A673 (cell line): ENCODE measurements at regions not wholly inside any gene's neighbourhood (a gene's known extent, or its start where the extent isn't known, plus 50 kb on each side); places are given as distances from the start of the nearest gene placed in this dataset.

Experiments
- BruUV-seq: library from RNA; stranded (reverse); fragments of 400-500 nt; replicated peaks from 2 replicates; lab custom pipeline; 2021; lab: Mats Ljungman, UMichigan
- CTCF ChIA-PET: fragments of 300-600 bp; sonication (Branson Sonifier 250); formaldehyde crosslinking; loops from one replicate; lab custom pipeline; 2022; ENCODE audit warnings: antibody characterized with exemption; lab: Charles Lee
- POLR2A ChIA-PET: fragments of 300-600 bp; sonication (Branson Sonifier 250); formaldehyde crosslinking; loops from one replicate; lab custom pipeline; 2022; ENCODE audit warnings: antibody characterized with exemption; ENCODE audit not compliant: low non-redundant PET; lab: Charles Lee
- DNase-seq: peaks from one replicate; pipeline ENCODE4 v3.0.0-alpha.2; 2015; ENCODE audit warnings: low spot score
- H3K27ac ChIP-seq: fragments of 200-600 bp; sonication (generic); 2 replicates; pipeline ENCODE4 v1.5.1; 2016; ENCODE audit warnings: mixed run types, low read depth, mild to moderate bottlenecking, mixed read lengths, antibody characterized with exemption, low read length; ENCODE audit not compliant: poor library complexity, severe bottlenecking
- H3K27me3 ChIP-seq: fragments of 200-600 bp; sonication (generic); replicated peaks from 2 replicates; pipeline ENCODE4 v1.6.1; 2017; ENCODE audit warnings: mixed run types, low read depth, mild to moderate bottlenecking, mixed read lengths, antibody characterized with exemption, low read length; ENCODE audit not compliant: insufficient read depth, poor library complexity
- H3K36me3 ChIP-seq: fragments of 200-600 bp; sonication (generic); 2 replicates; pipeline ENCODE4 v1.6.1; 2016; ENCODE audit warnings: mixed run types, mild to moderate bottlenecking, mixed read lengths, antibody characterized with exemption, low read length; ENCODE audit not compliant: insufficient read depth, poor library complexity, severe bottlenecking
- H3K4me1 ChIP-seq: fragments of 200-600 bp; sonication (generic); 2 replicates; pipeline ENCODE4 v1.6.1; 2017; ENCODE audit warnings: mixed run types, mild to moderate bottlenecking, mixed read lengths, antibody characterized with exemption, low read length; ENCODE audit not compliant: insufficient read depth, poor library complexity, severe bottlenecking
- H3K4me3 ChIP-seq: fragments of 200-600 bp; sonication (generic); 2 replicates; pipeline ENCODE4 v1.5.1; 2016; ENCODE audit warnings: low read depth, mixed run types, mild to moderate bottlenecking, mixed read lengths, low read length; ENCODE audit not compliant: poor library complexity, severe bottlenecking
- H3K9me3 ChIP-seq: fragments of 200-600 bp; sonication (generic); 2 replicates; pipeline ENCODE4 v1.6.1; 2016; ENCODE audit warnings: mixed run types, low read depth, mild to moderate bottlenecking, mixed read lengths, antibody characterized with exemption, low read length; ENCODE audit not compliant: poor library complexity, severe bottlenecking
- EZH2 ChIP-seq: fragments of 200-600 bp; sonication (generic); IDR thresholded peaks from 2 replicates; pipeline ENCODE4 v1.6.1; 2017; ENCODE audit warnings: borderline replicate concordance, low read depth, mild to moderate bottlenecking, mixed read lengths, antibody characterized with exemption, low read length; ENCODE audit not compliant: poor library complexity, severe bottlenecking
- intact Hi-C: fragments of 100-400 bp; cut with micrococcal nuclease; formaldehyde crosslinking; loops from one replicate; pipeline ENCODE4 v1.10.0; 2022; ENCODE audit not compliant: unreplicated experiment
- TF ChIP-seq, protein P1 (sequence below): fragments of 300-800, 200-600 bp; sonication (generic); conservative IDR thresholded peaks from 2 replicates; pipeline ENCODE4 v1.5.1; 2017; ENCODE audit warnings: low read depth, mild to moderate bottlenecking, antibody characterized with exemption, low read length, moderate library complexity, mixed read lengths

DNA sequence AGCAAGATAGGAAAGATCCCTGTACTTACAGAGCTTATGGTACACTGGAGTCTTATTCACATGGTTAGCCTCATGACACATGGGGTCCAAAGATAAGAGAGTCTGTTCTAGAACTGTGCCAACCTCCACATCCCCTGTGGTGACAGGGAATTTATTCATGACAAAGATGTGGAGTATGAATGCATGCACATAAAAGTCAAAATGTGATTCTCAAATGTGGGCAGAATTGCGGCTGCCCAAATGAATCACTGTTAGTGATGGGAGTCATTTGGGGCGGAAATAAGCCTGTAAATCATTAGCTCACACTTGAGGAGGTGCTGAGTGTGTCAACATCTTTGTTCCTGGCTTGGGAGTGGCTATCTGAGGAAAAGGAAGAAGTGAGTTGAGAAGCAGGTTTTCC, 560.6 kb downstream of the SLC4A3 start:
- H3K9me3 ChIP-seq: peaks cover 11% of the 10 kb centered on the region
- no peaks in the 10 kb centered on the region for H3K36me3 ChIP-seq
- no peak overlapping the region for H3K27ac ChIP-seq
- ChIA-PET CTCF (no interaction called here), POLR2A (no interaction called here)
- no TSS peak for BruUV-seq
- peaks cover 9% of the 10 kb centered on the region for H3K4me1 ChIP-seq
- DNase-seq: peak; percentile 78
- H3K4me3 ChIP-seq: no peak overlapping the region
- no peaks in the 10 kb centered on the region for H3K27me3 ChIP-seq
- TF ChIP-seq EZH2: no peak
- TF ChIP-seq, protein P1, sequence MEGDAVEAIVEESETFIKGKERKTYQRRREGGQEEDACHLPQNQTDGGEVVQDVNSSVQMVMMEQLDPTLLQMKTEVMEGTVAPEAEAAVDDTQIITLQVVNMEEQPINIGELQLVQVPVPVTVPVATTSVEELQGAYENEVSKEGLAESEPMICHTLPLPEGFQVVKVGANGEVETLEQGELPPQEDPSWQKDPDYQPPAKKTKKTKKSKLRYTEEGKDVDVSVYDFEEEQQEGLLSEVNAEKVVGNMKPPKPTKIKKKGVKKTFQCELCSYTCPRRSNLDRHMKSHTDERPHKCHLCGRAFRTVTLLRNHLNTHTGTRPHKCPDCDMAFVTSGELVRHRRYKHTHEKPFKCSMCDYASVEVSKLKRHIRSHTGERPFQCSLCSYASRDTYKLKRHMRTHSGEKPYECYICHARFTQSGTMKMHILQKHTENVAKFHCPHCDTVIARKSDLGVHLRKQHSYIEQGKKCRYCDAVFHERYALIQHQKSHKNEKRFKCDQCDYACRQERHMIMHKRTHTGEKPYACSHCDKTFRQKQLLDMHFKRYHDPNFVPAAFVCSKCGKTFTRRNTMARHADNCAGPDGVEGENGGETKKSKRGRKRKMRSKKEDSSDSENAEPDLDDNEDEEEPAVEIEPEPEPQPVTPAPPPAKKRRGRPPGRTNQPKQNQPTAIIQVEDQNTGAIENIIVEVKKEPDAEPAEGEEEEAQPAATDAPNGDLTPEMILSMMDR: no peak
- intact Hi-C loops: no loop called here

DNA sequence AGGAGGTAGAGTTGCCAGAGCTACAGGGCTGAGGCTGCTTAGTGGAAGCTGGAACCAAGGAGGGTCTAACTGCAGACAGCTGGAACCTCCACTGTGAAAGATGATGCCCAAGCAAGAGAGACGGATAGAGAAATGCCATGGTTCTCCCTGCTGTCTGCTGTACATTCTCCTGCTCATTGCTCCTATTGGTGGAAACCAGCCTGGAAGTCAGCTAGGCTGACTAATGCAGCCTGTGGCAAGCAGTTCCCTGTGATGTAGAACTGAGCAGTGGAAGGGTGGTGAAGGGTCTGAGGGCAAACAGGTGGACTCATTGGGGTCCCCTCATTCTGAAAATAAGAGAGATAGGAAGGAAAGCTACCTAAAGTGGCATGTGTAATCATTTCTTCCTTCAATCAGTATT, 563.6 kb downstream of the SLC4A3 start:
- ChIA-PET POLR2A (no interaction called here), CTCF (no interaction called here)
- Histone ChIP-seq H3K27me3 (no peaks in the 10 kb centered on the region), H3K4me3 (no peak overlapping the region), H3K27ac (no peak overlapping the region), H3K9me3 (peaks cover 14% of the 10 kb centered on the region), H3K36me3 (no peaks in the 10 kb centered on the region), H3K4me1 (peaks cover 9% of the 10 kb centered on the region)
- no TSS peak for BruUV-seq
- DNase-seq: no peak
- no peak for TF ChIP-seq EZH2
- TF ChIP-seq, protein P1: no peak
- intact Hi-C loops: no loop called here

DNA sequence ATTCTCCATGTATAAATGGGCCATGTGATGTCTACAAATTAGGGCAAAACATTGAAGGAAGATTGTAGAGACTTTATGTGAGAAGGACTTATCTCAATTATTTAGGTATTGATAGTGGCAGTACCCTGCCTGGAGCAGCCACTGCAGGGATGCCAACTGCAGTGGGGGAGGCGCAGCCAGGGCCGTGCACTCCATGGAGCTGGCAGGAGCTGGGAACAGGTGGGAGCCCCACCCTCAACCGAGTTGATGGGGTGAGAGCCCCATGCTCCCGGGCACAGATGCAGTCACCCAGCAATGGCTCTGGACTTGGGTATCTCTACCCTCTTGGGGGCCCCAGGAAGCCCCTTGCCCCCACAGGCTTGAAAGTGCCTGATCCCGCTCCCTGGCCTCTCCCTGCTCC, 564.3 kb downstream of the SLC4A3 start:
- no peaks in the 10 kb centered on the region for H3K27me3 ChIP-seq
- H3K36me3 ChIP-seq: no peaks in the 10 kb centered on the region
- no TSS peak for BruUV-seq
- ChIA-PET CTCF (no interaction called here), POLR2A (no interaction called here)
- TF ChIP-seq, protein P1: no peak
- TF ChIP-seq EZH2: no peak
- H3K4me3 ChIP-seq: no peak overlapping the region
- H3K27ac ChIP-seq: no peak overlapping the region
- H3K4me1 ChIP-seq: peaks cover 9% of the 10 kb centered on the region
- intact Hi-C loops: no loop called here
- H3K9me3 ChIP-seq: peaks cover 15% of the 10 kb centered on the region
- no peak for DNase-seq
